ENCODE measurements at regions not wholly inside any gene's neighbourhood (a gene's known extent, or its start where the extent isn't known, plus 50 kb on each side); places are given as distances from the start of the nearest gene placed in this dataset.

- ChIA-PET POLR2A (no interaction called here), CTCF (interaction anchor here (1.0 kb wide), 1 partner anchor 125 kb away, joined by 3 read pairs; no protein-coding TSS in a partner anchor)
- no peak for TF ChIP-seq CTCF (IDR thresholded peaks at IDR 0.05; ENCODE audit: insufficient read depth, low read length, missing control alignments)
- DNase-seq (ENCODE audit: low read depth, low spot score): peak; percentile 17
- H3K4me3 ChIP-seq (ENCODE audit: low read depth, low read length): no peak overlapping the region
Observed at GRCh38 chr21:35974775-35975174, 85.6 kb downstream of the SETD4 start.

GRCh38 chr21:35971824-35972223 lies 88.5 kb downstream of the SETD4 start:
- CTCF ChIA-PET: no interaction called here
- DNase-seq (ENCODE audit: low read depth, low spot score): no peak
- no peak for TF ChIP-seq CTCF (IDR thresholded peaks at IDR 0.05; ENCODE audit: insufficient read depth, low read length, missing control alignments)
- H3K4me3 ChIP-seq (ENCODE audit: low read depth, low read length): no peak overlapping the region
- POLR2A ChIA-PET: interaction anchor here (0.5 kb wide), 1 partner anchor 320 kb away, joined by 3 read pairs; no protein-coding TSS in a partner anchor

GRCh38 chr21:35969281-35969680 lies 91.0 kb downstream of the SETD4 start:
- TF ChIP-seq CTCF (IDR thresholded peaks at IDR 0.05; ENCODE audit: insufficient read depth, low read length, missing control alignments): no peak
- no peak overlapping the region for H3K4me3 ChIP-seq (ENCODE audit: low read depth, low read length)
- ChIA-PET CTCF (no interaction called here), POLR2A (no interaction called here)
- no peak for DNase-seq (ENCODE audit: low read depth, low spot score)

- TF ChIP-seq CTCF (IDR thresholded peaks at IDR 0.05; ENCODE audit: insufficient read depth, low read length, missing control alignments): no peak
- CTCF ChIA-PET: interaction anchor here (1.1 to 1.2 kb wide), 2 partner anchors 8 to 49 kb away, joined by 3 read pairs; no protein-coding TSS in a partner anchor
- no peak overlapping the region for H3K4me3 ChIP-seq (ENCODE audit: low read depth, low read length)
- POLR2A ChIA-PET: no interaction called here
- no peak for DNase-seq (ENCODE audit: low read depth, low spot score)
Observed at GRCh38 chr21:35968564-35968963, 91.8 kb downstream of the SETD4 start.

- TF ChIP-seq CTCF (IDR thresholded peaks at IDR 0.05; ENCODE audit: insufficient read depth, low read length, missing control alignments): no peak
- ChIA-PET CTCF (no interaction called here), POLR2A (no interaction called here)
- DNase-seq (ENCODE audit: low read depth, low spot score): no peak
- no peak overlapping the region for H3K4me3 ChIP-seq (ENCODE audit: low read depth, low read length)
Observed at GRCh38 chr21:35965699-35966098, 94.6 kb downstream of the SETD4 start.

- no peak for DNase-seq (ENCODE audit: low read depth, low spot score)
- H3K4me3 ChIP-seq (ENCODE audit: low read depth, low read length): no peak overlapping the region
- CTCF ChIA-PET: no interaction called here
- no peak for TF ChIP-seq CTCF (IDR thresholded peaks at IDR 0.05; ENCODE audit: insufficient read depth, low read length, missing control alignments)
- POLR2A ChIA-PET: no interaction called here
Observed at GRCh38 chr21:35963920-35964451, 96.3 kb downstream of the SETD4 start.

Measured in AG04449 (cell line).